ENCODE measurements at regions not wholly inside any gene's neighbourhood (a gene's known extent, or its start where the extent isn't known, plus 50 kb on each side); places are given as distances from the start of the nearest gene placed in this dataset.

DNA sequence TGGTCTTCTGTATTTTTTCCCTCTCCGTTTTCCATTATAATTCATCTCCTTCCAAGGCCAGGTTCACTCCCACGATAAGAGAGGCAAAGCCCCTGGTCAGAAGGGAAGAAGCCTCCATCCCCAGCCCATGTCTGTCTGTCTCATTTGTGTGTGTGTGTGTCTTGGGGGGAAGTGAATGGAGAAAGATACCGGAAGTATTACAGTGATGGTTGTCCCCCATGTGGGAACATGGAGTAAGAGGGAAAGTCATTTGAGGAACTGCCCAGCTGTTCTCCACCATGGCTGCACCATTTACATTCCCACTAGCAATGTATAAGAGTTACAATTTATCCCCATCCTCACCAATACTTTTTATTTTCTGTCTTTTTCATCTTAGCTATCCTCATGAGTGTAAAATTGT is 113.6 kb upstream of the ATP8B1 start:
- H4K20me1 ChIP-seq (ENCODE audit: insufficient read depth) = no peaks in the 10 kb centered on the region
- no peaks in the 10 kb centered on the region for H3K36me3 ChIP-seq (replicated peaks in 1 of 2; ENCODE audit: control insufficient read depth in 1 of 2, insufficient read depth in 2 of 2, low read length in 1 of 2)
- no peaks in the 10 kb centered on the region for H3F3A ChIP-seq (replicated peaks; ENCODE audit: insufficient read depth)
- H3K27me3 ChIP-seq (ENCODE audit: insufficient read depth) = no peaks in the 10 kb centered on the region
- H3K79me2 ChIP-seq (ENCODE audit: insufficient read depth) = no peaks in the 10 kb centered on the region
- H3K9me3 ChIP-seq = no peaks in the 10 kb centered on the region
- ChIA-PET POLR2A (no interaction called here), CTCF (interaction anchor here (1.0 kb wide), 1 partner anchor 13 kb away, joined by 3 read pairs; no protein-coding TSS in a partner anchor)
- no peak overlapping the region; the same call in 1 of the 2 replicates for H3K4me2 ChIP-seq
- peaks cover 11 to 13% of the 10 kb centered on the region in 2 experiments; a peak in 3 of 4 replicates for H3K4me1 ChIP-seq (ENCODE audit: control insufficient read depth in 1 of 2, insufficient read depth in 2 of 2, low read depth in 1 of 2, low read length in 1 of 2)
- H3K9ac ChIP-seq = no peak overlapping the region
- H3K9me2 ChIP-seq = no peaks in the 10 kb centered on the region
- WGBS (ENCODE audit: low lambda C conversion rate) = 77% methylated on average over 3 of the region's 3 CpGs
- H3K4me3 ChIP-seq (ENCODE audit: low read depth in 2 of 2, low read length in 1 of 2) = no peak overlapping the region
- no peak for TF ChIP-seq ELF1 (IDR thresholded peaks at IDR 0.05)
- no peak for TF ChIP-seq MXI1 (IDR thresholded peaks at IDR 0.05; ENCODE audit: low read depth, low read length)
- no peak for DNase-seq
- H2AFZ ChIP-seq (ENCODE audit: low read depth) = no peak overlapping the region
- H3K27ac ChIP-seq (ENCODE audit: low read depth in 2 of 2, low read length in 1 of 2) = no peak overlapping the region

- Histone ChIP-seq H3K9ac (no peak overlapping the region), H3K9me2 (no peaks in the 10 kb centered on the region), H3K4me2 (no peak overlapping the region; the same call in 1 of the 2 replicates), H3K79me2 (ENCODE audit: insufficient read depth) (no peaks in the 10 kb centered on the region), H3K27ac (ENCODE audit: low read depth in 2 of 2, low read length in 1 of 2) (peak overlapping the region in 1 of 2 experiments; percentile 51; a peak in 1 of 4 replicates), H2AFZ (ENCODE audit: low read depth) (peak overlapping the region; percentile 29; the same call in 1 of the 2 replicates), H3K27me3 (ENCODE audit: insufficient read depth) (no peaks in the 10 kb centered on the region), H4K20me1 (ENCODE audit: insufficient read depth) (no peaks in the 10 kb centered on the region), H3K36me3 (replicated peaks in 1 of 2; ENCODE audit: control insufficient read depth in 1 of 2, insufficient read depth in 2 of 2, low read length in 1 of 2) (no peaks in the 10 kb centered on the region), H3K9me3 (no peaks in the 10 kb centered on the region), H3K4me3 (ENCODE audit: low read depth in 2 of 2, low read length in 1 of 2) (no peak overlapping the region), H3K4me1 (ENCODE audit: control insufficient read depth in 1 of 2, insufficient read depth in 2 of 2, low read depth in 1 of 2, low read length in 1 of 2) (peaks cover 11 to 13% of the 10 kb centered on the region in 2 experiments; a peak in 3 of 4 replicates), H3F3A (replicated peaks; ENCODE audit: insufficient read depth) (no peaks in the 10 kb centered on the region)
- 75% methylated on average over 5 of the region's 5 CpGs for WGBS (ENCODE audit: low lambda C conversion rate)
- peak; percentile 52 for DNase-seq
- TF ChIP-seq GATA2 (CRISPR knock-in tag; IDR thresholded peaks at IDR 0.05) (peak; percentile 30; the same call in 1 of the 2 replicates), FOXM1 (IDR thresholded peaks at IDR 0.05; ENCODE audit: low read depth) (no peak), EP300 (IDR thresholded peaks at IDR 0.05; ENCODE audit: borderline replicate concordance in 1 of 2, low read depth in 1 of 2, low read length in 1 of 2) (peak in 1 of 2 experiments; percentile 48; a peak in 1 of 4 replicates), YY1 (IDR thresholded peaks at IDR 0.05; ENCODE audit: low read depth) (no peak), MXI1 (IDR thresholded peaks at IDR 0.05; ENCODE audit: low read depth, low read length) (peak; percentile 59; the same call in 1 of the 2 replicates), IRF3 (IDR thresholded peaks at IDR 0.05; ENCODE audit: low read depth, low read length) (no peak), ELF1 (IDR thresholded peaks at IDR 0.05) (no peak)
- TF ChIP-seq, protein P1, sequence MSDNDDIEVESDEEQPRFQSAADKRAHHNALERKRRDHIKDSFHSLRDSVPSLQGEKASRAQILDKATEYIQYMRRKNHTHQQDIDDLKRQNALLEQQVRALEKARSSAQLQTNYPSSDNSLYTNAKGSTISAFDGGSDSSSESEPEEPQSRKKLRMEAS (IDR thresholded peaks at IDR 0.05; ENCODE audit: low read depth) = no peak
- POLR2A ChIA-PET = interaction anchor here (1.0 kb wide), 1 partner anchor 12 kb away, joined by 3 read pairs; no protein-coding TSS in a partner anchor
- CTCF ChIA-PET = interaction anchor here (0.7 to 2.3 kb wide), 3 partner anchors 10 to 206 kb away, joined by 3 to 11 read pairs (median 3); no protein-coding TSS in a partner anchor
Measured at GRCh38 chr18:57915865-57916582, 112.9 kb upstream of the ATP8B1 start.
